ENCODE measurements at regions not wholly inside any gene's neighbourhood (a gene's known extent, or its start where the extent isn't known, plus 50 kb on each side); places are given as distances from the start of the nearest gene placed in this dataset.

DNA sequence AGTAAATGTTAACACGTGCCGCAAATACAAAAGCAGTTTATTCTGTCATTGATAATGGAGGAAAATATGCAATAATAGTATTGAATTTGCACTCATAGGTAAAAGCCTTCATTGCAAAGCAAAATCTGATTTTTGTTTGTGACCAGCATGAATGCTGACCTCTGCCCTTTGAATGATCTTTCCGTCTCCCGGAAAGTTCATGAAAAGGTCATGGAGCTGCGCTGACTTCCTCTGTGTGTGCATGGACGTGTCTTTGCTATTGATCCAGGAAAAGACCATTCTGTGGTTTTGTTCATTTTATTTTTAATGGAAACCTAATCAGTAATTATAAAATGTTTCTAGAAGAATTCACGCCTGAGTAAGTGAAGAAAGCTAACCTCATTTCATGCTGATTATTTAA is 320.0 kb downstream of the MTX2 start:
- no peak overlapping the region for H3K27ac Mint-ChIP-seq
- ATAC-seq (no peak), DNase-seq (no peak)
- H3K4me1 Mint-ChIP-seq: no peaks in the 10 kb centered on the region
- H3K4me3 Mint-ChIP-seq: no peak overlapping the region
- no peaks in the 10 kb centered on the region for H3K36me3 Mint-ChIP-seq (ENCODE audit: low read depth)
- peaks cover 53% of the 10 kb centered on the region for H3K27me3 Mint-ChIP-seq
- H3K9me3 ChIP-seq (ENCODE audit: control insufficient read depth, low read length, poor library complexity, severe bottlenecking): no peaks in the 10 kb centered on the region

DNA sequence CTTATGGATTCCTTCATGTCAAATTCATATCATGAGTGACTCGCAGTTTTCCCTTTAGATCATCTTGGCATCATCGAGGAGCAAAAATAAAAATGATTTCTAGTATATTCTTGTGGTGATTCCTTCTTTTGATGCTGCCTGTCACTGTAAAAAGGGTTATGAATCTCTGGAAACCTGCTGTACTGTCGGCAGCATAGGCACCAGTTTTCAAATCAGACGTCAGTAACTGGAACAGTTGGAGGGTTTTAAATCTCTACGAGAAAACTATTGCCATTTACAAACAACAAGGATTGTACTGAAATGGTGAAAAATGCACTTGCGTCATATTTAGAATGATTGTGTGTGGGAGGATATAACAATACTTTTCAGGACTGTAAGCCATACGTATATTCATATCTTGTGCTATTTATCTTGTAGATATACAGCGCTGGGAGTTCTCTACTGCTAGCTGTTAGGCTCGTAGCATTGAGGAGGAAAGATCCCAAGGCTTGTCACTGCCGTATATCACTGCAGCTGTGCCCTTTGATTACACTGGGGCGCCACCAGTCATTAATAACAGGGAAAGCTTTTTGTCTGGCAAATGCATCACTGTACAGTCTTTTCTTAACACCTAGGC is 320.7 kb downstream of the MTX2 start:
- Mint-ChIP-seq H3K4me1 (no peaks in the 10 kb centered on the region), H3K4me3 (no peak overlapping the region)
- ATAC-seq: no peak

DNA sequence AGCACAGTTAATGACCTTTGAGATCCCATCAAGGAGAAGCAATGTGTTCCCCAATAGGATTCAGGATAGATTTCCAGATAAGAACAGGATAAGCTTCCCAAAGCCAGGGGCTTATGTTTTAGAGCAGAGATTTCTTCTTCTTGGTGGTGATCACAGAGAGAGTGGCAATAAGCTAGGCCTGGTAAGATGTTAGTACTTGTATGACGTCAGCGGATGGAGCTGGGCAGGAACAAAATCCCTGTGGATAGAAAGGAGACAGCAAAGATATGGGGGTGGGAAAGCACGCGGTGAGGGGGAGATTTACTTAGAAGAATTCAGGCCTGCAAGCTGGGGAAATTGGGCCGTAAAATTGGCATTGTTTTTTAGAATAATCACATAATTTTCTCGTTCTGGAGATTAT is 323.0 kb downstream of the MTX2 start:
- H3K36me3 Mint-ChIP-seq (ENCODE audit: low read depth): no peaks in the 10 kb centered on the region
- no peaks in the 10 kb centered on the region for H3K4me1 Mint-ChIP-seq
- ATAC-seq (no peak), DNase-seq (no peak)
- H3K4me3 Mint-ChIP-seq: no peak overlapping the region
- H3K27ac Mint-ChIP-seq: no peak overlapping the region
- H3K27me3 Mint-ChIP-seq: peaks cover 55% of the 10 kb centered on the region
- H3K9me3 ChIP-seq (ENCODE audit: control insufficient read depth, low read length, poor library complexity, severe bottlenecking): no peaks in the 10 kb centered on the region

More for the DNA sequence above, 320.7 kb downstream of the MTX2 start:
- Mint-ChIP-seq H3K36me3 (ENCODE audit: low read depth) (no peaks in the 10 kb centered on the region), H3K27me3 (peaks cover 59% of the 10 kb centered on the region), H3K27ac (no peak overlapping the region)
- no peaks in the 10 kb centered on the region for H3K9me3 ChIP-seq (ENCODE audit: control insufficient read depth, low read length, poor library complexity, severe bottlenecking)
- no peak for DNase-seq

DNA sequence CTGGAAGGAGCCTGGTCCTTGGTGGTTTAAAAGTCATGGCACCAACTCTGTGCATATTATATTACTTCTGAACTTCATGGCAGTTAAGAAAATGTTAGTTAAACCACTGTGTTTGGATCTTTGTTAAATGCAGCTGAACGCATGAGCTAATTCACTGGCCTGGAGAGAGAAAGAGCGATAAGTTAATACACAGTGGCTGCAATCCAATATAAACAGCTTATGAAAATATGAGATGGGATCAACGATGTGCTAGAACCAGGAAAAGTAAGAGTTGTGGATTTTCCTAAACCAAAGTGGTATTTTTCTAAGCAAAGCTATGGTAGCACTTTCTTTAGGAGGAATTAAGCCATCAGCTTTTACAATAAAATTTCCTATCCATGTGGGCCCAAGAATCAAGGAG is 326.7 kb downstream of the MTX2 start:
- no peak overlapping the region for H3K4me3 Mint-ChIP-seq
- peaks cover 57% of the 10 kb centered on the region for H3K27me3 Mint-ChIP-seq
- H3K27ac Mint-ChIP-seq: no peak overlapping the region
- ATAC-seq (no peak), DNase-seq (no peak)
- no peaks in the 10 kb centered on the region for H3K36me3 Mint-ChIP-seq (ENCODE audit: low read depth)
- no peaks in the 10 kb centered on the region for H3K4me1 Mint-ChIP-seq
- H3K9me3 ChIP-seq (ENCODE audit: control insufficient read depth, low read length, poor library complexity, severe bottlenecking): no peaks in the 10 kb centered on the region

DNA sequence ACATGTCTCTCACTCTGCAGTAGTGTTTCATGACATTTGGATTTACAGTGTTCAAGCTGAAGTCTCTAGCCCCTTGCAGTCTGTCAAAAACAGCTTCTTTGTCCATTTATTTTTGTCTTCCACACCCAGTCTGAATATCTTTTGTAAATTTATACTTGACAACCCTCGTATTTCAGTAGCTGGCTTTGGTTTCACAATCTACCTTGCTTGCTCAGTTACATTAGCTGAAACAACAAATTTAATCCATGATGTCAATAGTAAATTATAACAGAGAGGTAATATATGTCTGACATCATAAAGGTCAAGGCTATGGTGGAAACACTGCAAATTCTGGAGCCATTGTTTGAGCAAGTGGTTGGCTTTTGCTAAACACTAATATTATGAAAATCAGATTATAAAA is 328.7 kb downstream of the MTX2 start:
- H3K9me3 ChIP-seq (ENCODE audit: control insufficient read depth, low read length, poor library complexity, severe bottlenecking): no peaks in the 10 kb centered on the region
- Mint-ChIP-seq H3K27ac (no peak overlapping the region), H3K4me3 (no peak overlapping the region), H3K27me3 (peaks cover 61% of the 10 kb centered on the region), H3K4me1 (no peaks in the 10 kb centered on the region), H3K36me3 (ENCODE audit: low read depth) (no peaks in the 10 kb centered on the region)
- ATAC-seq (no peak), DNase-seq (no peak)

DNA sequence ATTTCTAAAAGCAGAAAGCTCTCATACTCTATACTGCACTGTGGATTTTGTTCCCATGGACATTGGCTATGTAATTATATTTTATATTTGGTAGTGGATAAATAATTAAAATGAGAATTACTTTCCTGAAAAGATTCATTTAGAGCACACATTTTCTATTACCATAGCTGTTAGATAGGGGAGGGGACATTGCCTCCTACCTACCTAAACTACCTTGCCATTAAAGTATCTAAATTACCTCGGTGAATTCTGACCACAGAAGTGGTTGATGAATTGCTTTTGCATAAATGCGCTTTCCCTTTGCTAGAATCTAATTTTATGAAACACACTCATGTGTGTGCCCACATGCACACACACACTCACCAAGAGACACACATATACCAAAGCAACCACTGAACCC is 329.1 kb downstream of the MTX2 start:
- H3K27ac Mint-ChIP-seq: no peak overlapping the region
- H3K9me3 ChIP-seq (ENCODE audit: control insufficient read depth, low read length, poor library complexity, severe bottlenecking): no peaks in the 10 kb centered on the region
- no peak overlapping the region for H3K4me3 Mint-ChIP-seq
- ATAC-seq: no peak
- H3K4me1 Mint-ChIP-seq: no peaks in the 10 kb centered on the region
- H3K27me3 Mint-ChIP-seq: peaks cover 63% of the 10 kb centered on the region
- DNase-seq: no peak
- no peaks in the 10 kb centered on the region for H3K36me3 Mint-ChIP-seq (ENCODE audit: low read depth)

DNA sequence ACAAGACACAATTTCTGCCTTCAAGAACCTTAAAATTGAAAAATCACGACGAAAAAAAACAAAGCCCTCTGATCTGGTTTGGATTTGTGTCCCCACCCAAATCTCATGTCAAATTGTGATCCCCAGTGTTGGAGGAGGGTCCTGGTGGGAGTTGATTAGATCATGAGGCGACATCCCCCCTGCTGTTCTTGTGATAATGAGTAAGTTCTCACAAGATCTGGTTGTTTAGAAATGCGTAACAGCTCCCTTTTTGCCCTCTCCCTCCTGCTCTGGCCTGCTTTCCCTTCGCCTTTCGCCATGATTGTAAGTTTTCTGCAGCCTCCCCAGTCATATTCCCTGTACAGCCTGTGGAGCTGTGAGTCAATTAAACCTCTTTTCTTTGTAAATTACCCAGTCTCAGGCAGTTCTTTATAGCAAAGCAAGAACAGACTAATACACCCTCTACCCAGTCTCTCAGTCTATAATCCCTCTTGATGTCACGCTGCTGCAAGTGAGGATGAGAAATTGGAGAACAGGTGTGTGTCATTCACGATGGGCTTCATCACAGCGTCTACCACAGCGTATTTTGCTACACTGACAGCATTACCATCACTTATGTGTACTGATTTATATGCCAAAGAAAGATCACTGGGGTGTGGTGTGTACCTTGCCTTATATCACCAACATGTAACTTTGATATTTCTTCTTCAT is 330.7 kb downstream of the MTX2 start:
- ATAC-seq (no peak), DNase-seq (no peak)
- H3K4me3 Mint-ChIP-seq: no peak overlapping the region
- H3K9me3 ChIP-seq (ENCODE audit: control insufficient read depth, low read length, poor library complexity, severe bottlenecking): no peaks in the 10 kb centered on the region
- no peaks in the 10 kb centered on the region for H3K36me3 Mint-ChIP-seq (ENCODE audit: low read depth)
- H3K27ac Mint-ChIP-seq: no peak overlapping the region
- H3K4me1 Mint-ChIP-seq: no peaks in the 10 kb centered on the region
- H3K27me3 Mint-ChIP-seq: peaks cover 53% of the 10 kb centered on the region

DNA sequence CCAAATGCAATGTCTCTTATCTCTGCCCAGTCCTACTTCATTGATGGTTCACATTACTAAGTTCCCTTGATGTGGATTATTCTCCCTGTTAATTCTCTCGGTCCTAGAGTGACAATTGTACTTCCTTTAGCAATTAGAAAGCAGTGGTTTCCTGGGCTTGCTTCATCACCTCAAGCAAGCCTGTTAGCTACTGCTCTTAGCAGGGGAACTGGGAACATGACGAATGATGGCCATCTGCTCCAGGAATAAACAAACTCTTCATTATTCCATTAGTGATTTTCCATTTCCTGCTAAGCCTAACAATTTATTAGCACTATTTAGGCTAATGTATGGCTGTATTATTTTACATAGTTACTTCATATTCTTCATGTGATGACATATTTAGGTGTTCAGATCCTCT is 331.8 kb downstream of the MTX2 start:
- no peaks in the 10 kb centered on the region for H3K4me1 Mint-ChIP-seq
- H3K27ac Mint-ChIP-seq: no peak overlapping the region
- no peak overlapping the region for H3K4me3 Mint-ChIP-seq
- H3K36me3 Mint-ChIP-seq (ENCODE audit: low read depth): no peaks in the 10 kb centered on the region
- H3K27me3 Mint-ChIP-seq: peaks cover 51% of the 10 kb centered on the region
- ATAC-seq: no peak
- no peak for DNase-seq
- no peaks in the 10 kb centered on the region for H3K9me3 ChIP-seq (ENCODE audit: control insufficient read depth, low read length, poor library complexity, severe bottlenecking)

DNA sequence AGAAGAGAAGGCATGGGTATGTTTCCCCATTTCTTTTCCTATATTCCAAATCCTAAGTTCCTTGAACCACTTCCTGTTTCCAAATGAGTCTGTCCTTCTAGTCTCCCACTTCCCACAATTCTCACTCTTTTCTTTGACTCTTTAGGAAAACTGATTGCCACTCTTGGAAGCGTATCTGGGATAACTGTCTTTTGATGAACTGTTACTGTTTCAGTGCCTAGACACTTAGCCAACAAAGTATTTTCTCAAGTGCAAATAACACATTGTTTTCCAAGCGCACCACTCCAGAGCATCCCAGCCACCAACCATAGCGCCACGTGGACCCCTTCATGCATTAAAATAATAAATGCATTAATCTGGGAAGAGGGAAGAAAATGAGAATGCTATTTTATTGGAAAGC is 342.8 kb downstream of the MTX2 start:
- Mint-ChIP-seq H3K4me3 (no peak overlapping the region), H3K4me1 (no peaks in the 10 kb centered on the region), H3K27ac (no peak overlapping the region), H3K36me3 (ENCODE audit: low read depth) (no peaks in the 10 kb centered on the region), H3K27me3 (peaks cover 59% of the 10 kb centered on the region)
- no peak for DNase-seq
- ATAC-seq: no peak
- H3K9me3 ChIP-seq (ENCODE audit: control insufficient read depth, low read length, poor library complexity, severe bottlenecking): no peaks in the 10 kb centered on the region

DNA sequence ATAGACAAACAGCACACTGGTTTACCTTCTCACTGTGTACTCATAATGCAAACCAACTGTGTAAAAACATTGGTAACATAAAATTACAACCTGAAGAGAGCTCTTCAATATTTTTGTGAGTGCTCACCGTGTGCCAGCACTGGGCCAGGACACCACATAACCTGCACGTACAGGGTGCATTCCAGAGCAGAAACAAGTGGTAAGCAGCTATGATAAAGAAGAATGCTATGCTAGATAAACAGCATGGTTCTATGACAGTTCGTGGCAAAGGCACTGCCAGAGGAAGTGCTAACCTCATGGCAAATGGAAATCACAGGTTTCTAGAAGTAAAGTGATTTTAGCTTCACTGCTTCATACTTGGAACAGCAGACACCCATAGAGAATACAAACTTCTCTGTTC is 343.5 kb downstream of the MTX2 start:
- no peak overlapping the region for H3K27ac Mint-ChIP-seq
- no peaks in the 10 kb centered on the region for H3K36me3 Mint-ChIP-seq (ENCODE audit: low read depth)
- ATAC-seq: no peak
- H3K9me3 ChIP-seq (ENCODE audit: control insufficient read depth, low read length, poor library complexity, severe bottlenecking): no peaks in the 10 kb centered on the region
- no peak for DNase-seq
- H3K4me1 Mint-ChIP-seq: no peaks in the 10 kb centered on the region
- peaks cover 52% of the 10 kb centered on the region for H3K27me3 Mint-ChIP-seq
- H3K4me3 Mint-ChIP-seq: no peak overlapping the region

DNA sequence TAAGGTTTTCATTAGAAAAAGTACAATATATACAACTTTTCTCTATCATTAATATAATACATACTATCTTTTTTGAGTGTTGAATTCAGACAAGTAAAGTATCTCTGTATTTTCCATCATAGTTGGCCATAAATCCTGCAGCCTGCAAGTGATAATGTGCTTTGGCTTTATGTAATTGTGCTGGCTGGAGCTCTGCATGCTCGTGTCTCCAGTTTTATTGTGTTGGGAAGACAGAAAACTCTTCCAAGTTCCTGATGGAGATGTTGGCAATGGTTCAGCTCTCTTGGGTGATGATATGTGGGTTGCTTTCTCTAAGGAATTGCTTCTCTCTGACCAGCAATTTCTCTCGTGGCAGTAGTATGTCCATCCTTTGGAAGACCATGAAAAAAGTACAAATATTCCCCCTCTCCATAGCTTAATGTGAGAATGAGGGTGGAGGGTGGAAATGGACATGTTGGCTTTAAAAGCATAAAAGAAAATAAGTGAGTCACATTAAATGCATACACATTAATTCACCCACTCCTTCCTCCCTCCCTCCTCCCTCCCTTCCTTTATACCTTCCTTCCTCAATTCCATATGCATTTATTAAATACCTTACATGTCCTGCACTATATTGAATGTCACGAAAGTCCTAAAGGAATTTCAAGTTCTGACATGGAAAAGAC is 344.2 kb downstream of the MTX2 start:
- no peak for DNase-seq
- H3K27me3 Mint-ChIP-seq: peaks cover 52% of the 10 kb centered on the region
- H3K36me3 Mint-ChIP-seq (ENCODE audit: low read depth): no peaks in the 10 kb centered on the region
- H3K27ac Mint-ChIP-seq: no peak overlapping the region
- ATAC-seq: no peak
- no peaks in the 10 kb centered on the region for H3K4me1 Mint-ChIP-seq
- H3K9me3 ChIP-seq (ENCODE audit: control insufficient read depth, low read length, poor library complexity, severe bottlenecking): no peaks in the 10 kb centered on the region
- H3K4me3 Mint-ChIP-seq: no peak overlapping the region

DNA sequence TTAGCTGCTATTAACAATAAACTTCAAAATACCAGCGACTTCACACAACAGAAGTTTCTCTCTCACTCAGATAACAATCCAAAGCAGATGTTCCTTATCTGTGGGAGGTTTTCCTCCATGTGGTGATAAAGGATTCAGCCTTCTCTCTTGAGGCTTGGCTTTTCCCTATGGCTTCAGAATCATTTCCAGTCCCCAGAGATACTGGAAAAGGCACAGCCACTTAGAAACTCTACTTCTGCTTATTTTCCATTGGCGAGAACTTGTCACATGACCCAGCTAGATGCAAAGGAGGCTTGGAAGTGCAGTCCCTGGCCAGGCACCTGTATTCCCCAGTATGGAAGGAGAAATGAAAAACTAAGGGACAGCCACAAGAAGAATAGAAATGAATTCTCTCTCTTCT is 344.8 kb downstream of the MTX2 start:
- Mint-ChIP-seq H3K27me3 (peaks cover 57% of the 10 kb centered on the region), H3K4me3 (no peak overlapping the region), H3K27ac (no peak overlapping the region), H3K36me3 (ENCODE audit: low read depth) (no peaks in the 10 kb centered on the region), H3K4me1 (no peaks in the 10 kb centered on the region)
- H3K9me3 ChIP-seq (ENCODE audit: control insufficient read depth, low read length, poor library complexity, severe bottlenecking): no peaks in the 10 kb centered on the region
- DNase-seq (no peak), ATAC-seq (no peak)

DNA sequence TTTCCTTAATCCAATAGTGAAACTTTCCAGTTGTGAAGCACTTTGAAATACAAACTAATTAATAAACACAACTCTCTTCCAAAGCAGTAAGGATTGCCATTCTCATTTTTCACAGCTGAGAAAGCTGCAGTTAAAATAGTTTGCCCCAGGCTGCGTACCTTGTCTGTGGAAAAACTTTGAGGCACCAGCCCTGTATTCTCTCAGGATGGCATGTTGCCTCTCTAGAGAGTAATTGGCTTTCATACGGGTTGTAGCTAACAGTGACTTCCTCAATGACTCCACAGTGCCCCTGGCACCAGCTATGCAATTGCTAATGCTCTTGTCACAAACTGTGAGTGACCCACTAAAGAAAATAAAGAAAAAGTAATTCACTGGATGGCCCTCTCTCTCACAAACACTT is 345.7 kb downstream of the MTX2 start:
- Mint-ChIP-seq H3K4me3 (no peak overlapping the region), H3K36me3 (ENCODE audit: low read depth) (no peaks in the 10 kb centered on the region), H3K27me3 (peaks cover 63% of the 10 kb centered on the region), H3K27ac (no peak overlapping the region), H3K4me1 (no peaks in the 10 kb centered on the region)
- ATAC-seq (no peak), DNase-seq (no peak)
- H3K9me3 ChIP-seq (ENCODE audit: control insufficient read depth, low read length, poor library complexity, severe bottlenecking): no peaks in the 10 kb centered on the region

DNA sequence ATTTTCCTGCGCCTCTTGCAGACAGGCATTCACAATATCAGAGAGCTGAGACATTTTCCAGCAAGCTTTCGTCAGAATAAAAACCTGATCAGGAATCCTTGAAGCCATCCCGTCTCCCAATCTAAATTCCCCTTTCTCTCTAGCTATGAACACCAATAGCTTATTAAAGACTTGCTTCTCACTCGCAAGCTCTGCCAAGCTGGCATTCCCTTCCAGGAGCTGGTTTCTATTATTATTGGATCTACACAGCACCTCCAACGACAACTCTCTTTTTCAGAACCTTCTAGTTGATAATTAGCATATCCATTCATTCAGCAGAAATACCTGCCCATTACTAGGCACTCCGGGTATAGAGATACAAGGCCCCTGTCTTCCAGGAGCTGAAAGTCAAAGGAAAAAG is 350.3 kb downstream of the MTX2 start:
- no peaks in the 10 kb centered on the region for H3K9me3 ChIP-seq (ENCODE audit: control insufficient read depth, low read length, poor library complexity, severe bottlenecking)

More for the DNA sequence above, 350.3 kb downstream of the MTX2 start:
- no peak overlapping the region for H3K27ac Mint-ChIP-seq
- no peaks in the 10 kb centered on the region for H3K4me1 Mint-ChIP-seq
- H3K36me3 Mint-ChIP-seq (ENCODE audit: low read depth): no peaks in the 10 kb centered on the region
- peaks cover 76% of the 10 kb centered on the region for H3K27me3 Mint-ChIP-seq
- no peak for ATAC-seq
- H3K4me3 Mint-ChIP-seq: no peak overlapping the region
- DNase-seq: no peak
